Type B pancreatic cell (in vitro differentiated cells): ENCODE measurements at regions not wholly inside any gene's neighbourhood (a gene's known extent, or its start where the extent isn't known, plus 50 kb on each side); places are given as distances from the start of the nearest gene placed in this dataset.

Source experiments
- DNase-seq: peaks from one replicate; pipeline ENCODE4 v3.0.0; 2021; ENCODE audit warnings: mixed read lengths; ENCODE audit not compliant: unreplicated experiment; ENCODE audit errors: extremely low spot score
- H3K27ac Mint-ChIP-seq: 2 replicates; pipeline ENCODE4 v1.8.0; 2021; ENCODE audit warnings: mild to moderate bottlenecking, mixed read lengths
- H3K27me3 Mint-ChIP-seq: 2 replicates; pipeline ENCODE4 v1.8.0; 2021; ENCODE audit warnings: mixed read lengths
- H3K36me3 Mint-ChIP-seq: 2 replicates; pipeline ENCODE4 v1.8.0; 2021; ENCODE audit warnings: mixed read lengths
- H3K4me1 Mint-ChIP-seq: one replicate; pipeline ENCODE4 v1.8.0; 2021; ENCODE audit warnings: mixed read lengths; ENCODE audit not compliant: unreplicated experiment
- H3K4me3 Mint-ChIP-seq: 2 replicates; pipeline ENCODE4 v1.8.0; 2021; ENCODE audit warnings: mild to moderate bottlenecking, mixed read lengths
- H3K9me3 Mint-ChIP-seq: 2 replicates; pipeline ENCODE4 v1.8.0; 2021; ENCODE audit warnings: mixed read lengths
- CTCF ChIP-seq: fragments of 200-600 bp; sonication (generic); conservative IDR thresholded peaks from 2 replicates; pipeline ENCODE4 v1.5.0; 2021; ENCODE audit warnings: antibody characterized with exemption, mild to moderate bottlenecking

- Mint-ChIP-seq H3K4me3 (no peak overlapping the region), H3K9me3 (no peaks in the 10 kb centered on the region), H3K36me3 (peaks cover 4% of the 10 kb centered on the region), H3K27me3 (peaks cover 4% of the 10 kb centered on the region), H3K27ac (no peak overlapping the region), H3K4me1 (peaks cover 11% of the 10 kb centered on the region)
- TF ChIP-seq CTCF = no peak
- DNase-seq = no peak
Observed at GRCh38 chr20:4507288-4507719, 179.0 kb upstream of the PRNP start.

- Mint-ChIP-seq H3K4me1 (peaks cover 11% of the 10 kb centered on the region), H3K9me3 (peaks cover 4% of the 10 kb centered on the region), H3K27ac (no peak overlapping the region), H3K27me3 (peaks cover 4% of the 10 kb centered on the region), H3K4me3 (no peak overlapping the region), H3K36me3 (no peaks in the 10 kb centered on the region)
- DNase-seq = no peak
- no peak for TF ChIP-seq CTCF
Observed at GRCh38 chr20:4504814-4505213, 181.4 kb upstream of the PRNP start.

GRCh38 chr20:4502756-4503155 is 183.5 kb upstream of the PRNP start:
- no peak for TF ChIP-seq CTCF

GRCh38 chr20:4493386-4493785 is 192.9 kb upstream of the PRNP start:
- DNase-seq = no peak
- Mint-ChIP-seq H3K9me3 (no peaks in the 10 kb centered on the region), H3K4me1 (peaks cover 6% of the 10 kb centered on the region), H3K36me3 (no peaks in the 10 kb centered on the region), H3K27me3 (peaks cover 4% of the 10 kb centered on the region), H3K4me3 (no peak overlapping the region), H3K27ac (no peak overlapping the region)
- no peak for TF ChIP-seq CTCF

More at GRCh38 chr20:4502756-4503155, 183.5 kb upstream of the PRNP start:
- Mint-ChIP-seq H3K27me3 (peaks cover 4% of the 10 kb centered on the region), H3K27ac (no peak overlapping the region), H3K4me1 (peaks cover 8% of the 10 kb centered on the region), H3K9me3 (peaks cover 4% of the 10 kb centered on the region), H3K36me3 (no peaks in the 10 kb centered on the region), H3K4me3 (no peak overlapping the region)
- no peak for DNase-seq

- Mint-ChIP-seq H3K9me3 (no peaks in the 10 kb centered on the region), H3K4me3 (no peak overlapping the region), H3K27ac (no peak overlapping the region), H3K27me3 (peaks cover 10% of the 10 kb centered on the region), H3K36me3 (no peaks in the 10 kb centered on the region), H3K4me1 (peaks cover 6% of the 10 kb centered on the region)
- no peak for DNase-seq
- TF ChIP-seq CTCF = no peak
Observed at GRCh38 chr20:4491643-4492042, 194.6 kb upstream of the PRNP start.
